KMS-11 (cell line): ENCODE measurements at regions not wholly inside any gene's neighbourhood (a gene's known extent, or its start where the extent isn't known, plus 50 kb on each side); places are given as distances from the start of the nearest gene placed in this dataset.

Experiments used
- H2AFZ ChIP-seq: fragments of 200-600 bp; sonication (generic); 2 replicates; pipeline ENCODE4 v1.6.1; 2016; ENCODE audit warnings: antibody characterized with exemption, mixed run types, low read depth
- H3K27ac ChIP-seq: fragments of 200-600 bp; sonication (generic); 2 replicates; pipeline ENCODE4 v1.6.1; 2016; ENCODE audit warnings: mild to moderate bottlenecking, mixed run types
- H3K27me3 ChIP-seq: fragments of 200-600 bp; sonication (generic); 2 replicates; pipeline ENCODE4 v1.6.1; 2017; ENCODE audit warnings: mild to moderate bottlenecking, low read depth, mixed run types, moderate library complexity; ENCODE audit not compliant: insufficient read depth
- H3K36me3 ChIP-seq: fragments of 200-600 bp; sonication (generic); 2 replicates; pipeline ENCODE4 v1.6.1; 2017; ENCODE audit warnings: mild to moderate bottlenecking, mixed run types; ENCODE audit not compliant: insufficient read depth
- H3K4me1 ChIP-seq: fragments of 200-600 bp; sonication (generic); 2 replicates; pipeline ENCODE4 v1.6.1; 2016; ENCODE audit warnings: mild to moderate bottlenecking, low read depth, mixed run types; ENCODE audit not compliant: poor library complexity, severe bottlenecking
- H3K4me2 ChIP-seq: fragments of 200-600 bp; sonication (generic); 2 replicates; pipeline ENCODE4 v1.7.0; 2016; ENCODE audit warnings: mild to moderate bottlenecking, mixed run types
- H3K4me3 ChIP-seq: fragments of 200-600 bp; sonication (generic); IDR thresholded peaks from 2 replicates; pipeline ENCODE4 v1.6.1; 2017; ENCODE audit warnings: low read depth, low read length, mixed read lengths; ENCODE audit not compliant: insufficient read depth
- H3K79me2 ChIP-seq: fragments of 200-600 bp; sonication (generic); 2 replicates; pipeline ENCODE4 v1.6.1; 2016; ENCODE audit warnings: low read depth, mixed run types; ENCODE audit not compliant: insufficient read depth
- H3K9ac ChIP-seq: fragments of 200-600 bp; sonication (generic); 2 replicates; pipeline ENCODE4 v1.6.1; 2016; ENCODE audit warnings: mild to moderate bottlenecking, mixed run types
- H4K20me1 ChIP-seq: fragments of 200-600 bp; sonication (generic); 2 replicates; pipeline ENCODE4 v1.6.1; 2016; ENCODE audit warnings: mild to moderate bottlenecking, mixed run types; ENCODE audit not compliant: insufficient read depth
- TF ChIP-seq, protein P1 (sequence below): fragments of 200-600 bp; sonication (generic); conservative IDR thresholded peaks from 2 replicates; pipeline ENCODE4 v1.6.1; 2017; ENCODE audit warnings: low read depth, mild to moderate bottlenecking, antibody characterized with exemption, low read length, moderate library complexity, mixed read lengths

DNA sequence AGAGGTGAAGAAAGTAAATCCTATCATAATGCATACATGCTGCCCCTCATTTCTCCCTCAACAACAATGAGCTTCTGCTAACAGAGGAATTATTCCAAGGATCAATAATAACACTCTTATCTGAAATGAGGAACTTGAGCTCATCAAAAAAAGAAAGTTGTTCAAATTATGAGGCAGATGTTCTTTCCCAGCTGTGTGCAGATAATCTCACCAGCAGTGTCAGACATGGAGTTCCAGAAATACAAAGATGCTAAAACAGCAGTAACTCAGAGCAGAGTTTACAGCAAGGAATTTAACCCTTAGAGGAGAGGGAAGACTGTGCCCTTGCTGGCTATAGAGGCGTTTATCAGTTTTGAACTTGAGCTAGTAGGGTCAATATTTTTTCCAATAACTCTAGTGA is 153.1 kb downstream of the TRIM36 start:
- Histone ChIP-seq H3K4me3 (no peak overlapping the region), H4K20me1 (no peaks in the 10 kb centered on the region), H3K27ac (no peak overlapping the region), H3K4me2 (no peak overlapping the region), H3K36me3 (no peaks in the 10 kb centered on the region), H3K79me2 (no peaks in the 10 kb centered on the region), H3K9ac (no peak overlapping the region), H3K4me1 (no peaks in the 10 kb centered on the region), H2AFZ (no peak overlapping the region), H3K27me3 (no peaks in the 10 kb centered on the region)
- TF ChIP-seq, protein P1, sequence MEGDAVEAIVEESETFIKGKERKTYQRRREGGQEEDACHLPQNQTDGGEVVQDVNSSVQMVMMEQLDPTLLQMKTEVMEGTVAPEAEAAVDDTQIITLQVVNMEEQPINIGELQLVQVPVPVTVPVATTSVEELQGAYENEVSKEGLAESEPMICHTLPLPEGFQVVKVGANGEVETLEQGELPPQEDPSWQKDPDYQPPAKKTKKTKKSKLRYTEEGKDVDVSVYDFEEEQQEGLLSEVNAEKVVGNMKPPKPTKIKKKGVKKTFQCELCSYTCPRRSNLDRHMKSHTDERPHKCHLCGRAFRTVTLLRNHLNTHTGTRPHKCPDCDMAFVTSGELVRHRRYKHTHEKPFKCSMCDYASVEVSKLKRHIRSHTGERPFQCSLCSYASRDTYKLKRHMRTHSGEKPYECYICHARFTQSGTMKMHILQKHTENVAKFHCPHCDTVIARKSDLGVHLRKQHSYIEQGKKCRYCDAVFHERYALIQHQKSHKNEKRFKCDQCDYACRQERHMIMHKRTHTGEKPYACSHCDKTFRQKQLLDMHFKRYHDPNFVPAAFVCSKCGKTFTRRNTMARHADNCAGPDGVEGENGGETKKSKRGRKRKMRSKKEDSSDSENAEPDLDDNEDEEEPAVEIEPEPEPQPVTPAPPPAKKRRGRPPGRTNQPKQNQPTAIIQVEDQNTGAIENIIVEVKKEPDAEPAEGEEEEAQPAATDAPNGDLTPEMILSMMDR = no peak

DNA sequence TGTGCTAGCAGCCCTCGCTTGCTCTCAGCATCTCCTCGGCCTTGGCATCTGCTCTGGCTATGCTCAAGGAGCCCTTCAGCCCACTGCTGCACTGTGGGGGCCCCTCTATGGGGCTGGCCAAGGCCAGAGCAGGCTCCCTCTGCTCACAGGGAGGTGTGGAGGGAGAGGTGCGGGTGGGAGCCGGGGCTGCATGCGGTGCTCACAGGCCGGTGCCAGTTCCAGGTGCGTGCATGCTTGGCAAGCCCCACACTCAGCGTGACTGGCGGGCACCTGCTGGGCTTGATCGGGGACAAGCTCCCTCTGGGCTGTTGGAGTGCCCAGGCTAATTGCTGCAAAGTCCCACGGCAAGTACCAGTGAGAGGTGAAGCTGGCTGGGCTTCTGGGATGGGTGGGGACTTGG is 170.5 kb downstream of the TRIM36 start:
- Histone ChIP-seq H3K9ac (no peak overlapping the region), H3K79me2 (no peaks in the 10 kb centered on the region), H3K27me3 (no peaks in the 10 kb centered on the region), H4K20me1 (no peaks in the 10 kb centered on the region), H2AFZ (no peak overlapping the region), H3K4me1 (no peaks in the 10 kb centered on the region), H3K36me3 (no peaks in the 10 kb centered on the region), H3K27ac (no peak overlapping the region), H3K4me3 (no peak overlapping the region), H3K4me2 (no peak overlapping the region)
- TF ChIP-seq, protein P1 = no peak

DNA sequence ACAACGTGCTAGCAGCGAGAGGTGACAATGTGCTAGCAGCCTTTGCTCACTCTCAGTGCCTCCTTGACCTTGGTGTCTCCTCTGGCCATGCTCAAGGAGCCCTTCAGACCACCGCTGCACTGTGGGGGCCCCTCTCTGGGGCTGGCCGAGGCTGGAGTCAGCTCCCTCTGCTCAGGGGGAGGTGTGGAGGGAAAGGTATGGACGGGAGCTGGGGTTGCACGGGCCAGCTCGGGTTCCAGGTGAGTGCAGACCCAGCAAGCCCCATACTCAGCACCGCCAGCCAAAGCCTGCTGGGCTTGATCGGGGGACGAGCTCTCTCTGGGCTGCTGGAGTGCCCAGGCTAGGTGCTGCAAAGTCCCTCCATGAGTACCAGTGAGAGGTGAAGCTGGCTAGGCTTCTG is 180.2 kb downstream of the TRIM36 start:
- TF ChIP-seq, protein P1 = no peak
- Histone ChIP-seq H3K4me2 (no peak overlapping the region), H3K27ac (no peak overlapping the region), H3K4me3 (no peak overlapping the region), H3K4me1 (no peaks in the 10 kb centered on the region), H4K20me1 (no peaks in the 10 kb centered on the region), H3K36me3 (no peaks in the 10 kb centered on the region), H3K9ac (no peak overlapping the region), H3K27me3 (no peaks in the 10 kb centered on the region), H3K79me2 (no peaks in the 10 kb centered on the region), H2AFZ (no peak overlapping the region)

DNA sequence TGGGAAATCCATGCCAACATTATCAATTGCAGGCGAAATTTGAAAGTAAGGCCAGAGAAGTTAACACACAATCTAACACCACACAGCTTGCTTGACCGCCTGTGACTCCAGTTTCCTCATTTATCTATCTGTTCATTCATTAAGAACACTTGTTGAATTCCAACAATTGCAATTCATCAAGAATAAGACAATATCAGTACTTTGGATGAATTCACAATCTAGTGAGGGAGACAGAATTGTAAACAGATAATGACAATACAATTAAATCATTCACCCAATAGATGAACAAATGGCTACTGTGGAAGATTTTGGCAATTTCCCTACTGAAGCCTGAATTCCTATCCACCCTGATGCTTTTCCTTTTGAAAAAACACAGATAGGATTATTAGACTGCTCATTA is 181.6 kb downstream of the TRIM36 start:
- no peaks in the 10 kb centered on the region for H3K27me3 ChIP-seq
- TF ChIP-seq, protein P1 = no peak

More for the DNA sequence above, 181.6 kb downstream of the TRIM36 start:
- no peaks in the 10 kb centered on the region for H3K79me2 ChIP-seq
- no peak overlapping the region for H3K4me2 ChIP-seq
- H3K9ac ChIP-seq = no peak overlapping the region
- H3K4me3 ChIP-seq = no peak overlapping the region
- no peaks in the 10 kb centered on the region for H4K20me1 ChIP-seq
- no peak overlapping the region for H2AFZ ChIP-seq
- H3K27ac ChIP-seq = no peak overlapping the region
- H3K4me1 ChIP-seq = no peaks in the 10 kb centered on the region
- no peaks in the 10 kb centered on the region for H3K36me3 ChIP-seq
